Lower lobe of right lung (tissue), 2 donors: ENCODE measurements at regions not wholly inside any gene's neighbourhood (a gene's known extent, or its start where the extent isn't known, plus 50 kb on each side); places are given as distances from the start of the nearest gene placed in this dataset.

Experiments used
- ATAC-seq, 2 donors: fragments of 200-7000 bp; cut with Tn5 transposase; one replicate each; pipeline ENCODE4 v1.9.1; 2020 to 2022; ENCODE audit warnings: mild to moderate bottlenecking in 2 of 2, moderate library complexity in 2 of 2
- DNase-seq: peaks from one replicate; pipeline ENCODE4 v3.0.0-alpha.2; 2020
- H3K27ac ChIP-seq: fragments of 200-600 bp; one replicate; pipeline ENCODE4 v1.8.0; 2022
- H3K27me3 ChIP-seq: fragments of 200-600 bp; one replicate; pipeline ENCODE4 v1.8.0; 2022; ENCODE audit warnings: low read depth
- H3K36me3 ChIP-seq: fragments of 200-600 bp; one replicate; pipeline ENCODE4 v1.8.0; 2022; ENCODE audit warnings: mild to moderate bottlenecking
- H3K4me1 ChIP-seq: fragments of 200-600 bp; one replicate; pipeline ENCODE4 v1.8.0; 2022
- H3K4me3 ChIP-seq: fragments of 200-600 bp; one replicate; pipeline ENCODE4 v1.8.0; 2022; ENCODE audit warnings: mild to moderate bottlenecking
- H3K9me3 ChIP-seq: fragments of 200-600 bp; one replicate; pipeline ENCODE4 v1.8.0; 2022
- intact Hi-C: fragments of 100-400 bp; cut with DNase I; formaldehyde crosslinking; loops from one replicate; pipeline ENCODE4 v1.11.0; 2022
- TF ChIP-seq, protein P1 (sequence below): fragments of 200-600 bp; IDR thresholded peaks from one replicate; pipeline ENCODE4 v1.8.0; 2022; ENCODE audit warnings: antibody characterized with exemption, mild to moderate bottlenecking
- donor health status: DM: no; HTN: yes; CAD: no; lungs with severe emphysema.

DNA sequence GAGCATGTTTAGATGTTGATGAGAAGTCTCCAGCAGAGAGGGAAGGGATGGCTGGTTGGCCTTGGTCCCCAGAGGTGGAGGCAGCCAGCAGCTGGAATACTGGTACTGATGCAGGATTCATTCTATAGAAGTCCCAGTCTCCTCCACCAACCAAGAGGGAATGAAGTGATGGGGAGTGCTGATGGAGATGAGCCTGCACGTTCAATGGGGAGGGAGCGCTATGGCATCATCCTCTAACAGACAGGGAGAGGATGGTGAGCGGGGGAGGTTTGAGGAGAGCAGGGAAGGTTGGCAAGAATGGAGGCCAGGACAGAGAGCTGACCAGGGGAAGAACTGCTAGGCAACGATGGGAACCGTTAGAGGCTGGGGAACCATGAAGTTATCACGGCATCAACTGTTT is 159.8 kb upstream of the MVB12B start:
- ATAC-seq (no peak), DNase-seq (peak; percentile 4)
- TF ChIP-seq, protein P1, sequence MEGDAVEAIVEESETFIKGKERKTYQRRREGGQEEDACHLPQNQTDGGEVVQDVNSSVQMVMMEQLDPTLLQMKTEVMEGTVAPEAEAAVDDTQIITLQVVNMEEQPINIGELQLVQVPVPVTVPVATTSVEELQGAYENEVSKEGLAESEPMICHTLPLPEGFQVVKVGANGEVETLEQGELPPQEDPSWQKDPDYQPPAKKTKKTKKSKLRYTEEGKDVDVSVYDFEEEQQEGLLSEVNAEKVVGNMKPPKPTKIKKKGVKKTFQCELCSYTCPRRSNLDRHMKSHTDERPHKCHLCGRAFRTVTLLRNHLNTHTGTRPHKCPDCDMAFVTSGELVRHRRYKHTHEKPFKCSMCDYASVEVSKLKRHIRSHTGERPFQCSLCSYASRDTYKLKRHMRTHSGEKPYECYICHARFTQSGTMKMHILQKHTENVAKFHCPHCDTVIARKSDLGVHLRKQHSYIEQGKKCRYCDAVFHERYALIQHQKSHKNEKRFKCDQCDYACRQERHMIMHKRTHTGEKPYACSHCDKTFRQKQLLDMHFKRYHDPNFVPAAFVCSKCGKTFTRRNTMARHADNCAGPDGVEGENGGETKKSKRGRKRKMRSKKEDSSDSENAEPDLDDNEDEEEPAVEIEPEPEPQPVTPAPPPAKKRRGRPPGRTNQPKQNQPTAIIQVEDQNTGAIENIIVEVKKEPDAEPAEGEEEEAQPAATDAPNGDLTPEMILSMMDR, result no peak
- Histone ChIP-seq H3K27me3 (peaks cover 5% of the 10 kb centered on the region), H3K36me3 (no peaks in the 10 kb centered on the region), H3K4me3 (no peak overlapping the region), H3K27ac (no peak overlapping the region), H3K4me1 (no peaks in the 10 kb centered on the region), H3K9me3 (no peaks in the 10 kb centered on the region)
- intact Hi-C loops, result no loop called here

DNA sequence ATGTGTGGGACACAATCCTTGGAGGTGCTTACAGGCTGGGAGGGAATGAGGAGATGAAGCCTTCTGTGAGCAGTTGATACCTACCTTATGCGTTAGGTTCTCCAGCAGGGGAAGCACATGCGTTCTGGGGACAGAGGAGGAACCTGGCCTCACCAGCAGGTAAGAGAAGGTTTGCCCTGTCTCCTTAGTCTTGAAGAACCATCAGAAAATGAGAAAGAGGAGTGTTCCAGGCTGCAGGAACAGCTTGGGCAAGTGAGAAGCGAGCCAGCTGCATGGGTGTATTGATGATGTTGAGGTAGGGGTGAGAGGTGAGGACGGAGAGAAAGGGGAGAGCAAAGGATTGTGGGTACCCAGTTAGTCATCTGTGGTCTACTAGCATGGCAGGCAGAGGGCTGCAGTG is 156.9 kb upstream of the MVB12B start:
- Histone ChIP-seq H3K27me3 (peaks cover 3% of the 10 kb centered on the region), H3K27ac (no peak overlapping the region), H3K4me1 (no peaks in the 10 kb centered on the region), H3K9me3 (no peaks in the 10 kb centered on the region), H3K36me3 (no peaks in the 10 kb centered on the region), H3K4me3 (no peak overlapping the region)
- DNase-seq (no peak), ATAC-seq (no peak)
- TF ChIP-seq, protein P1, result no peak
- intact Hi-C loops, result no loop called here

DNA sequence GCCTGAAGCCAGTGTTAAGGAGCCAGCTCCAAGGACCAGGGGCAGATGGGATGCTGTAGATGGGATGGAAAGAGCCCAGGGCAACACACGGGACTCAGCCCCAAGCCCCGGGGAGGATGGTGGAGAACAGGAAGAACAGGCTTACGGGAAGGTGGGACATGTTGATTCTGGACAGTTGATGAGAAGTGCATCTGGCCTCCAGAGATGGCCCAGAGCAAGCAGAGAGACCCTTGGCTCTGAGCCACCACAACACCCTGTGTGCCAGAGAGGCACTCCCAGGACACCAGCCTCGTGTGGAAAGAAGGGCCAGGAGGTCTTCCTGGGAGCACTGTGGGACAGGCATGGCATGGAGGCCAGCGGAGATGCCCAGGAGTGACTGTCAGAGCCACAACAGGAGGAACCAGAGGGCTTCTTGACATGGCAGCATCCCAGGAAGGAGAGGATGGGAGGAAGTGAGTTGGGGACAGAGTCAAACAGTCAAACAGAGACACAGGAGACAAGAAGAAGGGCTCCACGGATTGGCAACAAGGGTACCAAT is 156.3 kb upstream of the MVB12B start:
- TF ChIP-seq, protein P1, result no peak
- ATAC-seq, result no peak
- no peak for DNase-seq
- no peaks in the 10 kb centered on the region for H3K36me3 ChIP-seq
- no peaks in the 10 kb centered on the region for H3K4me1 ChIP-seq
- no peaks in the 10 kb centered on the region for H3K27me3 ChIP-seq
- H3K4me3 ChIP-seq, result no peak overlapping the region
- intact Hi-C loops, result no loop called here
- no peaks in the 10 kb centered on the region for H3K9me3 ChIP-seq
- no peak overlapping the region for H3K27ac ChIP-seq

DNA sequence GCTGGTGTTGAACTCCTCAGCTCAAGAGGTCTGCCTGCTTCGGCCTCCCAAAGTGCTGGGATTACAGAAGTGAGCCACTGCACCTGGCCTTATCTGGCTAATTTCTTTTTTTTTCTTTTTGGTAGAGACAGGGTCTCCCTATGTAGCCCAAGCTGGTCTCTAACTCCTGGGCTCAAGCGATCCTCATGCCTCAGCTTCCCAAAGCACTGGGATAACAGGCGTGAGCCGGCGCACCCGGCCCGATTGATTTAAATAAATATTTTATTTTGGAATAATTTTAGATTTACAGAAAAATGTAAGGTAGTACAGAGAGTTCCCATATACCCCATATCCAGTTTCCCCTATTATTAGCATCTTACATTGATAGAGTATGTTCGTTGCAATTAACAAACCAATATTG is 155.0 kb upstream of the MVB12B start:
- Histone ChIP-seq H3K27me3 (no peaks in the 10 kb centered on the region), H3K36me3 (no peaks in the 10 kb centered on the region), H3K4me3 (no peak overlapping the region), H3K27ac (no peak overlapping the region), H3K9me3 (no peaks in the 10 kb centered on the region), H3K4me1 (no peaks in the 10 kb centered on the region)
- ATAC-seq (no peak), DNase-seq (no peak)
- intact Hi-C loops, result no loop called here
- TF ChIP-seq, protein P1, result no peak

DNA sequence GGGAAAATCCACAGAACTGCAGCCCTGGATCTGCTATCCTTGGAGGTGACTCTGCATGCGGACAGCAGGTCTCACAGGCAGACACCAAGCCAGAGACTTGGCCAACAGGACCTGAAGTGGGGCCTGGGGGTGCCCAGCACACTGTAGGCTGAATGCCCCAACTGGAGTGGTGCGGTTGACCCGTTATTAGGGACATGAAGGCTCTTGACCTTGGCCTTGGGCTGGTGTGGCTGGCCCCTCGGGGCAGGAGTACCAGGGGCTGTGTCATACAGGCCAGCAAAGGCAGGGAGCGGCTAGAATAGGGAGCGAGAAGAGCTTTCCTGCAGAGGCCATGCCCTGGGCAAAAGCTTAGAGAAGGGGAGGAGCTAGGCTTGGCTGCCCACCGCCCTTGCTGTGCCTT is 153.2 kb upstream of the MVB12B start:
- DNase-seq, result no peak
- TF ChIP-seq, protein P1, result no peak
- Histone ChIP-seq H3K4me3 (no peak overlapping the region), H3K27ac (no peak overlapping the region), H3K9me3 (no peaks in the 10 kb centered on the region), H3K27me3 (no peaks in the 10 kb centered on the region), H3K36me3 (no peaks in the 10 kb centered on the region), H3K4me1 (no peaks in the 10 kb centered on the region)
- no peak for ATAC-seq
- intact Hi-C loops, result no loop called here

DNA sequence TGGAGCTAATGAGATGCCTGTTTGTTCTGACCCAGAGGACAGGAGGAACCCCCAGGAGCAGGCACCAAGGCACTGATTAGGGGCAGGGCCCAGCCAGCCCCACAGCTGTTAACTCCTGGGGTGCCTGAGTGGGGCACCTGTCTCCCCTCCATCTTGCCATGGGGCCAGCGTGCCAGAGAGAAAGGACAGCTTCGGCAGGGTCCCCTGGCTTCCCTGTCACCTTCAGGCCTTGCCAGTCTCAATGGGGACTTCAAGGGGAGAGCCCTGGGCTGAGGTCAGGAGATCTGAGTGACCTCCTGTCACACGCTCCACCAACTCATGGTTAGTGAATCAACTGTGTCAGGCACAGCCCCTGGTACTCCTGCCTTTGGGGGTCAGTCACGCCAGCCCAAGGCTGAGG is 152.7 kb upstream of the MVB12B start:
- H3K4me3 ChIP-seq, result no peak overlapping the region
- DNase-seq (no peak), ATAC-seq (no peak)
- H3K27ac ChIP-seq, result no peak overlapping the region
- H3K9me3 ChIP-seq, result no peaks in the 10 kb centered on the region
- TF ChIP-seq, protein P1, result no peak
- no peaks in the 10 kb centered on the region for H3K4me1 ChIP-seq
- H3K36me3 ChIP-seq, result no peaks in the 10 kb centered on the region
- intact Hi-C loops, result no loop called here
- no peaks in the 10 kb centered on the region for H3K27me3 ChIP-seq
